OCI-LY3 (cell line): ENCODE measurements at regions not wholly inside any gene's neighbourhood (a gene's known extent, or its start where the extent isn't known, plus 50 kb on each side); places are given as distances from the start of the nearest gene placed in this dataset.

Experiments
- H2AFZ ChIP-seq: fragments of 200-600, 300-600 bp; shearing (Covaris generic); 2 replicates; pipeline ENCODE4 v1.6.0; 2014; ENCODE audit warnings: antibody characterized with exemption, low read depth, low read length
- H3K27ac ChIP-seq: fragments of 200-600, 300-600 bp; sonication (generic); 2 replicates; pipeline ENCODE4 v1.5.1; 2014; ENCODE audit warnings: mild to moderate bottlenecking, low read length, moderate library complexity, mixed read lengths
- H3K27me3 ChIP-seq: fragments of 200-600, 300-600 bp; sonication (generic); 2 replicates; pipeline ENCODE4 v1.6.1; 2014; ENCODE audit warnings: low read depth, low read length, mixed read lengths
- H3K36me3 ChIP-seq: fragments of 200-600, 300-600 bp; sonication (generic); replicated peaks from 2 replicates; pipeline ENCODE3; 2014; ENCODE audit warnings: low read depth, low read length, mixed read lengths
- H3K4me1 ChIP-seq: fragments of 300-600, 200-600 bp; sonication (generic); 2 replicates; pipeline ENCODE4 v1.6.1; 2014; ENCODE audit warnings: low read length, mixed read lengths
- H3K4me2 ChIP-seq: fragments of 200-600, 300-600 bp; sonication (generic); 2 replicates; pipeline ENCODE4 v1.6.1; 2014; ENCODE audit warnings: low read length, mixed read lengths
- H3K4me3 ChIP-seq: fragments of 300-600, 200-600 bp; sonication (generic); 2 replicates; pipeline ENCODE4 v1.5.1; 2014; ENCODE audit warnings: antibody characterized with exemption, mild to moderate bottlenecking, low read length, moderate library complexity
- H3K79me2 ChIP-seq: fragments of 300-600, 200-600 bp; shearing (Covaris generic); 2 replicates; pipeline ENCODE4 v1.6.1; 2014; ENCODE audit warnings: mild to moderate bottlenecking, low read length, mixed read lengths
- H3K9ac ChIP-seq: fragments of 300-600, 200-600 bp; shearing (Covaris generic); 2 replicates; pipeline ENCODE4 v1.6.0; 2014; ENCODE audit warnings: mild to moderate bottlenecking, low read length, moderate library complexity
- H3K9me3 ChIP-seq: fragments of 200-600, 300-600 bp; shearing (Covaris generic); 2 replicates; pipeline ENCODE4 v1.6.1; 2014; ENCODE audit warnings: low read length, mixed read lengths; ENCODE audit not compliant: insufficient read depth
- H4K20me1 ChIP-seq: fragments of 200-600, 300-600 bp; sonication (generic); 2 replicates; pipeline ENCODE4 v1.6.1; 2016; ENCODE audit warnings: low read length, mixed read lengths; ENCODE audit not compliant: insufficient read depth
- EZH2phosphoT487 ChIP-seq: fragments of 200-600 bp; shearing (Covaris generic); IDR thresholded peaks from 2 replicates; pipeline ENCODE4 v1.6.1; 2018; ENCODE audit warnings: antibody characterized with exemption, mixed run types, low read depth
- TF ChIP-seq, protein P1 (sequence below): fragments of 200-600, 300-600 bp; sonication (generic); IDR thresholded peaks from 2 replicates; pipeline ENCODE4 v1.5.1; 2014; ENCODE audit warnings: antibody characterized with exemption, low read length, low read depth

DNA sequence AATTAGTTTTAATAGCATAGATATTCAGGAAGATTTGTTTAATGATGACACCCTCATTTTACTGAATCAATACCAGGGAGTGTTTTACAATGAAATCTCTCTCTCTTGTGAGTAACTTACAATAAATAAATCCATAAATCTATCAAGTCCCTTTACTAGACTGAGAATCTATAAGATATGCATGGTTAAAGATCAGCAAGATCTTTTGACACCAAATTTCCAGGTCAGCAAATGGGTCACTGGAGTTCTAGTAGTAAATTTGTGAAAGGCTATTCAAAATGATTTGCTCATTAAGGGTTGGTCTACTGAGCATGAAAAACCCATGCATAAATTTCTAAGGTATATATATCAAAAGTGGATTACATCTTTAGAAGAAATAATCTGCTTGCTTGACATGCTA lies 512.1 kb upstream of the ITGA1 start:
- Histone ChIP-seq H3K27me3 (no peaks in the 10 kb centered on the region), H3K79me2 (no peaks in the 10 kb centered on the region), H3K4me3 (no peak overlapping the region), H4K20me1 (no peaks in the 10 kb centered on the region), H3K27ac (no peak overlapping the region), H2AFZ (no peak overlapping the region), H3K4me1 (peaks cover 42% of the 10 kb centered on the region), H3K9ac (no peak overlapping the region), H3K36me3 (peaks cover 16% of the 10 kb centered on the region), H3K4me2 (no peak overlapping the region), H3K9me3 (no peaks in the 10 kb centered on the region)
- TF ChIP-seq, protein P1, sequence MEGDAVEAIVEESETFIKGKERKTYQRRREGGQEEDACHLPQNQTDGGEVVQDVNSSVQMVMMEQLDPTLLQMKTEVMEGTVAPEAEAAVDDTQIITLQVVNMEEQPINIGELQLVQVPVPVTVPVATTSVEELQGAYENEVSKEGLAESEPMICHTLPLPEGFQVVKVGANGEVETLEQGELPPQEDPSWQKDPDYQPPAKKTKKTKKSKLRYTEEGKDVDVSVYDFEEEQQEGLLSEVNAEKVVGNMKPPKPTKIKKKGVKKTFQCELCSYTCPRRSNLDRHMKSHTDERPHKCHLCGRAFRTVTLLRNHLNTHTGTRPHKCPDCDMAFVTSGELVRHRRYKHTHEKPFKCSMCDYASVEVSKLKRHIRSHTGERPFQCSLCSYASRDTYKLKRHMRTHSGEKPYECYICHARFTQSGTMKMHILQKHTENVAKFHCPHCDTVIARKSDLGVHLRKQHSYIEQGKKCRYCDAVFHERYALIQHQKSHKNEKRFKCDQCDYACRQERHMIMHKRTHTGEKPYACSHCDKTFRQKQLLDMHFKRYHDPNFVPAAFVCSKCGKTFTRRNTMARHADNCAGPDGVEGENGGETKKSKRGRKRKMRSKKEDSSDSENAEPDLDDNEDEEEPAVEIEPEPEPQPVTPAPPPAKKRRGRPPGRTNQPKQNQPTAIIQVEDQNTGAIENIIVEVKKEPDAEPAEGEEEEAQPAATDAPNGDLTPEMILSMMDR = no peak
- TF ChIP-seq EZH2phosphoT487 = no peak

DNA sequence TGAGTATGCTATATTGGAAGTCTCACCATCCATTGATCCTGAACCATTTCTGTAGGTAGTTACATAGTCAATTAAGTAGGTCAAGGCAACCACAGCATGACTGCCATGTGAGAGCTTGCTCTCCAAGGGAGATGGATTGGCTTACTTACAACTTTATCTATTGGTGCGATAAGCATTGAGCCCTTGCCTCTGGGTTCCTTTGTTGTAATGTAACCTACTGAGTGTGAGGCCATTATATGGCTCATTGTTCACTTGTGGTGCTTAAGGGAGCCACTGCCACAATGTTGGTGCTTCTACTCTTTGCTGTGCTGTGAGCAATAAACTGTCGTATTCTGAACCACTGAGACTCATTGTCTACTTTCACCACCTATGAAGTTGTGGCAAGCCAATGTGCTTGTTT lies 510.6 kb upstream of the ITGA1 start:
- no peaks in the 10 kb centered on the region for H4K20me1 ChIP-seq
- no peaks in the 10 kb centered on the region for H3K27me3 ChIP-seq
- TF ChIP-seq EZH2phosphoT487 = no peak
- TF ChIP-seq, protein P1 = no peak
- H3K4me3 ChIP-seq = no peak overlapping the region
- H3K36me3 ChIP-seq = peaks cover 6% of the 10 kb centered on the region
- H3K27ac ChIP-seq = no peak overlapping the region
- H3K79me2 ChIP-seq = no peaks in the 10 kb centered on the region
- no peaks in the 10 kb centered on the region for H3K9me3 ChIP-seq
- H3K4me1 ChIP-seq = peaks cover 27% of the 10 kb centered on the region
- H2AFZ ChIP-seq = no peak overlapping the region
- no peak overlapping the region for H3K4me2 ChIP-seq
- no peak overlapping the region for H3K9ac ChIP-seq

DNA sequence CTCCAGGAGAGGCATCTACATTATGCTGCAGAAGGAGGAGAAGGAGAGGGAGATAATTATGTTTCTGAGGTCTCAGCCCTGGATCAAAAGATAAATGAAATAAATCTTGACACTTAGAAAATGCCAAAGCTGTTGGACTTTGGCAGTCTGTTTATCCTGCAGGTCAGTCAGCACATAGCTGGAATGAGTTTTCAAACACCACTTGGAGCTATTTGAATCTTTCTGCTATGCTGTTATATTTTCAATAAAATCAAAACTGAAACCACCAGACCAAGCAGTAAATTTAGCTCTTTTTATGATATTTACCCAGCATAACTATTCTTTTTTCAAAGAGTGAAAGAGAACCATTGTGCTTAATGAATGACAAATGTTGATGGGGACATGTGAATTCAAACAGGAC lies 505.1 kb upstream of the ITGA1 start:
- Histone ChIP-seq H3K4me3 (no peak overlapping the region), H3K27me3 (no peaks in the 10 kb centered on the region), H3K79me2 (no peaks in the 10 kb centered on the region), H3K9me3 (no peaks in the 10 kb centered on the region), H3K4me2 (no peak overlapping the region), H3K4me1 (no peaks in the 10 kb centered on the region), H3K36me3 (no peaks in the 10 kb centered on the region), H3K27ac (no peak overlapping the region), H2AFZ (no peak overlapping the region), H4K20me1 (no peaks in the 10 kb centered on the region), H3K9ac (no peak overlapping the region)
- TF ChIP-seq, protein P1 = no peak
- TF ChIP-seq EZH2phosphoT487 = no peak

DNA sequence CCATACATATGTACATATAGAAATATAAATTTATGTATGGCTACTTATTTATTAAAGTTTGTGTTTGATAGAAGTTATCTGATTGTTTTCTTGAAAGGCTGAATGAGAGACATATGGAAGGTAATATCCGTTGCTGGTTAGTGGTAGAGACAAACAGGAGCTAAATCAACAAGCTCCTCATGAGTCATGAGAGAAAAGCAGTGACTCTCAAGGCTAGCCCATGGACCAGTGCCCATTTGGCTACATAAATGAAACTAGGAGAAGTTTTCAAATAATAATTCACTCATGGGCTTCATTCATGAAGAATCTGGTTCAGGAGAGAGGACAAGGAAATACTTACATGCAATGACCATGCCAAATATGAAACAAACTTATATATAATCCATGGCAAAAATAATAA lies 504.5 kb upstream of the ITGA1 start:
- H3K4me2 ChIP-seq = no peak overlapping the region
- H3K4me1 ChIP-seq = no peaks in the 10 kb centered on the region
- H3K9me3 ChIP-seq = no peaks in the 10 kb centered on the region
- H3K4me3 ChIP-seq = no peak overlapping the region
- no peak overlapping the region for H3K27ac ChIP-seq
- no peaks in the 10 kb centered on the region for H3K79me2 ChIP-seq
- TF ChIP-seq, protein P1 = no peak
- TF ChIP-seq EZH2phosphoT487 = no peak
- no peaks in the 10 kb centered on the region for H3K27me3 ChIP-seq
- no peaks in the 10 kb centered on the region for H4K20me1 ChIP-seq
- no peak overlapping the region for H3K9ac ChIP-seq
- H3K36me3 ChIP-seq = no peaks in the 10 kb centered on the region
- no peak overlapping the region for H2AFZ ChIP-seq
